Raji (cell line): ENCODE measurements at regions not wholly inside any gene's neighbourhood (a gene's known extent, or its start where the extent isn't known, plus 50 kb on each side); places are given as distances from the start of the nearest gene placed in this dataset.

ENCODE experiments used
- POLR2A ChIP-seq: IDR thresholded peaks from 2 replicates; pipeline ENCODE4 v1.6.1; 2011; ENCODE audit warnings: low read depth, low read length, control low read depth; ENCODE audit not compliant: insufficient read depth

DNA sequence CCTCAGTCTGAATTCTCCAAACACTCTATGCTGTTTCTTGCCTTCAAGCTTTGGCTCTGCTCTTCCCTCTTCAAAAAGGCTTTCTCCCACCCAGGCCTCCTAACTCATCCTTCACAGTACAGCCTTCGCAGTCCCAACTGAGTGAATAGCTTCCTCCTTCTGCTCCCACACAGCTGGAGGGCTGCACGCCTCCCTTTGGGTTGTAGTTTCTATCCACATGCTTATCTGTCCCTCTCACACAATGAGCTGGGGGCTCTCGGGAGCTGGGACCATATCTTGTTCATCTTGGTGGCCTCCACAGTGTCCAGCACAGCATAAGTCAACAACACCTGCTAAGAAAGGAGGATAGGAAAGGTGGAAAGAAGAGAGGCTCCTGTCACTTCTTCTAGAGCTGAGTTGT, 69.5 kb upstream of the XPA start:
- TF ChIP-seq POLR2A: no peak

DNA sequence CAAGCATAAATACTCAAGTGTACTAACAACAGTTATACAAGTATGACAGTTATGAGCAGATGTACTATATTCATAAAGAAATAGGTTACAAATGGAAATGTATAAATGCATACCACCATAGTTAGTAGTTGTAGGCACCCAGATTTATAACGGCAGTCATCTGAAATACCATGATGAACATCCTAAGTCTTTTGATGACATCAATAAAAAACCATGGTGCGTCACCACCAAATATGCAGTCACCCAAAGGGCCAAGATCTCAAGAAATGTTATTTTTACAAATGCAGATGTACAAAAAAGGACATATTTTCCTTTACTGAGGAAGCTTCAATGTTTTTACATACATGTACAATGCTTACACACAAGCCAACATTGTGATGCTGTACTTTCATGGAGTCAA, 70.8 kb upstream of the XPA start:
- no peak for TF ChIP-seq POLR2A

DNA sequence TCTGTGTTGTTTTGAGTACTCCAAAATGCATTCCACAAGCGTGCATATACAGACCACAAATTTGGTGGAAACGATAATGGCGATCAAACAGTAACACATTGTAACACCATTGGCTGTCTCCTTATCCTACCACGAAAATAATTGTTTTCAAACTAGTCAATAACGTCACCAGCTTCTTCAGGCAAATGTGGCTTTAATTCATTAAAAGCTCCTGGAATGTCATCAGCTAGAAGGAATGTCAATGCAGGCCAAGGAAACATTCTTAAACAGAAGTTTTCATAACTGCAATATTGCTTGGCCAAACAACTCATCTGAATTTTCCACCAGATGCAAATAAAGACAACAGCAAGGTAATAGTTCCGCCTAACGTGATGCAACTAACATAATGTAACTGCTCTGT, 71.6 kb upstream of the XPA start:
- no peak for TF ChIP-seq POLR2A

DNA sequence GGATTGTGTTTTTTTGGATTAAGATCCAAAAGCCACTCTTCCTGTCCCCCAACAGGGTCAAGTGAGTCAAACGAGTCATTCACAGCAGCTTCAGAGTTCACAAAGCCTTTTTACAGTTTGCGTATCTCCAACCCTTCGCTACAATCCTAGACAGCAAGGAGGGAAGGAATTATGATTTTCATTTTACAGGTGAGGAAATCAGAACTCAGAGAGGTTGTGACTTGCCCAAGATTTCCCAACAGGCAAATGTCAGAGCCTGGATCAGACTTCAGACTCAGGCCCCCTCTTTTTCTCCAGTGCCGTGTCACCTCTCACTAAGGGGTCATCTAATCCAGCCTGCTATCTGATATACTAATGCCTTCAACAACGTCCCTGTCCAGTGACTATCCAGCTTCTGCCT, 72.1 kb upstream of the XPA start:
- no peak for TF ChIP-seq POLR2A

DNA sequence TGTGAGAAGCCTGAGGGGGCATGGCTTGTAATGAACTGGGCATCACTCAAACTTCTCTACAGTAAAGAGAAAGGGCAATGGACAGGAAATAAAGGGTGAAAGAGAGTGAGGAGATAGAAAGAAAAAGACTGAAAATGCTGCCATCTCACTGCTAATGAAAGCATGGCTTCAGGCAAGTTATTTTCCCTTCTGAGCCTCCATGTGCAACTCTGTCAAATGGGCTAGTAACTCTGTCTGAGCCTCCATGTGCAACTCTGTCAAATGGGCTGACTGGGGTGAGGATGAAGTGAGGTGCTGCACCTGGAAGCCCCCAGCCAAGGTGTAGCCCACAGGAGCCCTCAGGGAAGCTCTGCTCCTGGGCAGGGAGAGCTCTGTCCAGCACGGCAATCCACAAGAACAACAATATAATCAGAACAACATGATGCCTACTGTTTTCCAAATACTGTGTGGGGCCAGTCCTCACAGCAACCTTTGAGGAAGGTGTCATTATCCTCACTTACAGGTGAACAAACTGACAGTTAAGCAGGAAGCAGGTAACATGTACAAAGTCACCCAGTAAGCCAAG, 73.8 kb upstream of the XPA start:
- no peak for TF ChIP-seq POLR2A

DNA sequence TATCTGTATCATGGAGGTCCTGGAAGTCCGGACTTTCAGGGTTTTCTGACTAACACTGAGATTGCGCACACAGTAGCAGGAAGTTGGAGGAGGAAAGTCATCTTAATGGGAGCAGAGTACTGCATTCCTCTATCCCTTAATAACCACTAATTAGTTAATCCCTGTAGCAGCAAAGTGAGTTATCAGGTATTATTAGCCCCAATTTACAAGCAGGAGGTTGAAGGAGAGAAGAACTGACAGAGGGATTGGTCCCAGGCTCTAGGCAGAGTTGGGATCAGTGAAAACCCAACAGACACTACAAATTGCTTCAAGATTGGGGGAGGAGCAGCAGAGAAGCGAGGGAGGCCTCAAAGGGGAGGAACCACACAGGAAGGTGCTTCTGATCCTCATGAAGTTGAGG, 74.5 kb upstream of the XPA start:
- no peak for TF ChIP-seq POLR2A

DNA sequence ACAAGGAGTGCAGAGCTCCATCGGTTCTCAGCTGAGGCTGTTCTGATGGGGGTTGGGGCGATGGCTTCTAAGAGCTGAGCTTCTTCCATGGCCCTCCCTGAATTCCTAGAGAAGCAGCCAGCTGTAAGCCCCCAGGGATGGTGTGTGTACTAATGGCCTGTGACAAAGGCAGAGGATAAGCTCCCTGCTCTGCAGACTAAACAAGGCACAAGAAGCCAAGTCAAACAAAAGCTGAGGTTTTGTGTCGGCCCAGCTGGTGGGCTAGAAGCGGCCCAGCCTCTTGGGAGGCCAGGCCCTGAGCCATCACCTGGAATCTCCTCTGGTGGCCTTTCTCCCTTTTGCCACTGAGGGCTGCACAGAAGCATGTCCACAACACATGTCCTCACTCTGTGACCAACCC, 75.0 kb upstream of the XPA start:
- no peak for TF ChIP-seq POLR2A

DNA sequence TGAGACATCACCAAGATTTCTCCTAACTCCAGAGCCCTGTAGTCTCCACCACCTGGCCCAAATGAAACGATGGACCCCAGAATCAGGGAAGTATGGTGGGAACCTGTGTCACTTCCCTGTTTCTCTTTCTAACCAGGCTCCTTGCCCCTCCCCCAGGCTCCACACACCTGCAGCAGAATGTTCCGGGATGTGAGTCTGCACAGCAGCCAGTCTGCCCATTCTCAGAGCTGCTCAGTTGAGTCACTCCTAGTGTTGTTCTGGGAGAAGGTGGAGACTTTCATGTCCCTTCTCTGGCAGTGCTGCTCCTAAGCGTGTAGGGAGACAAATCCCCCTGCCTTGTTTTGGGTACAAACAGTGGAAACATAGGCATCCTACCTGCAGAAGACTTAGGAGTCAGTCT, 76.0 kb upstream of the XPA start:
- TF ChIP-seq POLR2A: no peak

DNA sequence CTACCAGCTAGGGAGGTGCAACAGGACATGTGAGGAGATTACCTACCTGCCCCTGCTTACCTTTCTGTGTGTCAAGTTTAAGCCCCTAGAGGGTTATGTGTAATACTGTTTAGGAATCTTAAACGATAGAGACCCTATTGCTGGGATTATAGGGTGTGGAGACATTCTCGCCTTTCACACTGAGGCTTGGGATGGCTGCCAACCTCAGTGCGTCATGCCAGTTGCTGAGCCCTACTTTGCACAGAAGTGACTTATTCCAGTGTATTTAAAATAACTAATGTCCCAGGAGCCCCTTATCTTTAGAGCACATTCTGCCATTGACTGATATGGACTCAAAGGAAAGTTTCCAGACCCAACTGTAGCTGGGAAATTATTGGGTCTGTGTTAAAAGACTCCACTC, 76.6 kb upstream of the XPA start:
- TF ChIP-seq POLR2A: no peak

DNA sequence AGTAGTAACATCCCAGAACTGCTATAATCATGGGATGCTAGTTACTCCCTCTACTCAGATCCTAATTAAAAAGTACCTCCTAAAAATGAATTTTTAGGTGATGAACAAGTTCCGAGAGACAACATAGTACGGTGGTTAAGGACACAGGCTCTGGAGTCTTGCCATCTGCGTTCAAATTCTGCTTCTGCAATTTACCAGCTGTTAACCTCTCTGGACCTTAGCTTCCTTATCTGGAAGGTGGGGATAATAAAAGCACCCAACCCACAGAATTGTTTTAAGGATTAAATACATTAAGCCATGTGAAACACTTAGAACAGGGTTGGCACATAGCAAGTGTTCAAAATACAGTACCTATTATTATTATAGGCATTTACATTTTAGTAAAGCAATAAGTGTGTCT, 77.5 kb upstream of the XPA start:
- no peak for TF ChIP-seq POLR2A

DNA sequence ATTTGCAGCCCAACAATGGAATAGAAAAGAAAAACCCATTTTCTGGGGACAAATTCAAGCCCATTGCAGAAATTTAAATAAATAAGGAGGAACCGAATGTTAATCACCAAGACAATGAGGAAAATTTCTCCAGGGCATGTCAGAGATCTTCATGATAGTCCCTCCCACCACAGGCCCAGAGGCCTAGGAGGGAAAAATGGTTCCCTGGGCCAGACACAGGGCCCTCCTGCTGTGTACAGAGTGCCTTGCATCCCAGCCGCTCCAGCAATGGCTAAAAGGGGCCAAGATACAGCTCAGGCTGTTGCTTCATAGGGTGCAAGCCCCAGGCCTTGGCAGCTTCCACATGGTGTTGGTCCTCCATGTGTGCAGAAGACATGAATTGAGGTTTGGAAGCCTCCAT, 73.4 kb upstream of the FOXE1 start:
- no peak for TF ChIP-seq POLR2A

DNA sequence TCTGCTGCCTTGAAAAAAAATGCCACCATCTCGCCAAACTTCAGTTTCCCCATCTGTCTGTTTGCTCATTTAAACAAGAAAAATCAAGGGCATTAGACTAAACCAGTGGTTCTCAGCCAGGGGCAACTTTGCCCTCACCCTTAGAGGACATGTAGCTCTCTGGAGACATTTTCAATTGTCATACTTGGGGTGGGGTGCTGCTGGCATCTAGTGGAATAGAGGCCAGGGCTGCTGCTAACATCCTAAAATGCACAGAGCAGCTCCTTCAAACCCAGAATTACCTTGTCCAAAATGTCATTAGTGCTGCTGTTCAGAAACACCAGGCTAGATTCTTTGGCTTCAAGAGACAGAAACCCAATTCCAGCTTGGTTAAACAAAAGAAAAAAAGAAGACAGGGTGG, 71.1 kb upstream of the FOXE1 start:
- TF ChIP-seq POLR2A: no peak

DNA sequence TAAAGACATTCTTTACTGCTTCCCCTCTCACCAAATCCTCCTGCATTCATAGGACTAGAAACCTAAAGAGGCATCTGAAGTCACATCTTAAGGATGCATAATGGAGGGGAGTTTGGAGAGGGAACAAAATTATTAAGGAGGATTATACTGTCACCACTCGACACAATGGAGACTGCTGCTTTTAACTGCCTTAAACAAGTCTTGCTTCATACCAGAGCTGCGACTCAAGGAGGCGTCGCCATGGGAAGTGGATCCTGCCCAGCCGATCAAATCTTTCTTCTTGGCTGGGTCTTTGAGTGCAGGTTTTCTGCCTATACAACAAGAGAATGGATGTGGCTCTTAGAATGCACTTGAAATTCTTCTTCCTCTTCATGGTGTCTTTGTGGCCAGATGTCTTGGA, 66.7 kb upstream of the FOXE1 start:
- TF ChIP-seq POLR2A: no peak

DNA sequence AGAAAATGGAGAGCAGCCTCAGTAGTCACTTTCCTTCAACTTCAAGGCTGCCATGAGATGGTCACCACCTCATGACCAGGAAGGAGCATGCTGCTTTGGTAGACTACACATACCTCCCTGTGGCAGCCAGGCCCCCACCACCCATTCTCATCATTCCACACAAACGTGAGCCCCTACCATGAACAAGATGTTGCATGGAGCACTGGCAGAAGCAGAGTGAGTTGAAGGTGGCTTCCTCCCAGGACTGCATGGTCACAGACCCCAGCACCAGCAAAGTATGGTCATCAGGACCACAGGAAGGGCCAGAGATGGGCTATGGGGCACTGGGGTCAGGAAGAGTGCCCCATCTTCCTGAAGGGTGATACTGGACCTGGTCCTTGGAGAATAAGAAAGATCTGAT, 65.5 kb upstream of the FOXE1 start:
- no peak for TF ChIP-seq POLR2A

DNA sequence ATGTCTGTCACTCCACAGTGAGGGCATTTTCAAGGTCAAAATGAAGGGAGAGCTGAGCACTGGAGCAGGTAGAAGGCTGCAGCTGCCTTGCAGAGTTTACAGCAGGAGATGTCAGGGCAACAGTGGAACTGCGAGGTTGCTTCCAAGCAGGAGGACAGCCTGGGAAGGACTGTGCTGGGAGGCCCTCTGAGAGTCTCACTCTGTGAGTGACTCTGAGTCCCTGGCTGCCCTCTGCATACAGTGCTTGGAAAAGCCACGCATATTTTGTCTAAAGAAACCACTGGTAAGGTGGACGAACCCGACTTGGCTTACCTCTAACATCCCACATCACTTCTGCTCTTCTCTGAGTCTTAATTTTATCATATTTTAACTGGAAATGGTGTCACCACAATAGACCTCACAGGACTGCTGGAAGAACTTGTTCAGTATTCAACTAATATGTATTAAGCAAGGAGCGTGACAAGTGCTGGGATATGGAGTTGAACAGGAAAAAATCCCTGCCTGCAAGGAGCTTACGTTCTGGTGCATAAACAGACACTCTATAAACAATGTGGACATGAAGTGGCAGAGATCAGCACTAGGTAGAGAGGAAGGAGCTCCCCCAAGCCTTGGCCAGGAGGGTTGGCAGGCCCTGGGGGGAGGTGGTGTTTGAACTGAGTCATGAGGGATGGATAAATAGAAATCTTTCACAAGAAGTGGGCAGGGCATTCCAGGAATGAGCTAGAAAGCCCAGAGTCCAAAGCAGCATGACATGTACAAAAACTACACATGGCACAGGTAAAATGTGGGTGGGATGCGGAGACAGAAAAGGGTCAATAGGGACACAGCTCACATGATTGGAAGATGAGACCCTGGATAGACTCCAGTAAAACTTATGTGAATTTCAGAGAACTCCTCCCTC, 64.0 kb upstream of the FOXE1 start:
- no peak for TF ChIP-seq POLR2A

DNA sequence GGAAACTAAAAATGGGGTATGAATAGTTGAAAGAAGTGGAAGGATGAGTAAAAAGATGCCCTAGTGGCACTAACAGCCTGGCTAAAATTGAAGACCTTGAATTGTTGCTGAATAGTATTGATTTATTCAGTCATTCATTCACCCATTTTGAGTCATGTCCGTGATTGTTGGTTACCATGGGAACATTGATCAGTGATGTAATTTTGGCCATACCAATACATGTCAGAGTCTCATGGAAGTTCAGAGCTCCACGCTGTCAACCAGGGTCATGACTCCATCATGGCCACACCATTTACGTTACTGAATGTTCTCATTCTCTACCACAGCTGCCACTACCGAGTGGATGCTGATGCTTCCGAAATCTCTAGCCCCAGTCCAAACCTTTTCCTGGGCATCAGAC, 62.5 kb upstream of the FOXE1 start:
- TF ChIP-seq POLR2A: no peak

DNA sequence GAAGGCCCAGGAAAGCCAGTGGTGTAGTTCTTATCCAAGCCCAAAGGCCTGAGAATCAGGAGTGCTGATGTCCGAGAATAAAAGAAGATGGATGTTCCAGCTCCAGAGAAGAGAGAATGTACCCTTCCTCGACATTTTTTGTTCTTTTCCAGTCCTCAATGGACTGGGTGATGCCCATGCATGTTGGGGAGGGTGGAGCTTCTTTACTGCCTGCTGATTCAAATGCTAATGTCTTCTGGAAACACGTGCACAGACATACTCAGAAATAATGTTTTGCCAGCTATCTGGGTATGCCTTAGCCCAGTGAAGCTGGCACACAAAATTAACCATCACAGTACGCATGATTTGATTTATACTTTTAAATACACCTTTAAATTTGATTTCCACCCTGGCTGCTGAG, 61.5 kb upstream of the FOXE1 start:
- no peak for TF ChIP-seq POLR2A
